ENCODE measurements at regions not wholly inside any gene's neighbourhood (a gene's known extent, or its start where the extent isn't known, plus 50 kb on each side); places are given as distances from the start of the nearest gene placed in this dataset.

DNA sequence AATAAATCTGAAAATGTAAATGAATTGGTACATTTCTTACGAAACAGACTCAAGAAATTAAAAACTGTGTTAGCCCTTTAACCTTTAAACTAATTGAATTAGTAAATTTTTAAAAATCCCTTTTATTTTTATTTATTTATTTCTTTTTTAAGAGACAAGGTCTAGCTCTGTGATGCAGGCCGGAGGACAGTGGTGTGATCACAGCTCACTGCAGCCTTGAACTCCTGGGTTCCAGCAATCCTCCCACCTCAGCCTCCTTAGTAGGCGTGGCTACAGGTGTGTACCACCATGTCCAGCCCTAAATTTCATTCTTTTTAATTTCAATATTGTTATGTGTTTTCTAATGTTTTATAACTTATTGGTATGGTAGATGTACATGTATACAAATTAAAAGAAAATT lies 72.6 kb downstream of the MYEOV start:
- no peak for FAIRE-seq

DNA sequence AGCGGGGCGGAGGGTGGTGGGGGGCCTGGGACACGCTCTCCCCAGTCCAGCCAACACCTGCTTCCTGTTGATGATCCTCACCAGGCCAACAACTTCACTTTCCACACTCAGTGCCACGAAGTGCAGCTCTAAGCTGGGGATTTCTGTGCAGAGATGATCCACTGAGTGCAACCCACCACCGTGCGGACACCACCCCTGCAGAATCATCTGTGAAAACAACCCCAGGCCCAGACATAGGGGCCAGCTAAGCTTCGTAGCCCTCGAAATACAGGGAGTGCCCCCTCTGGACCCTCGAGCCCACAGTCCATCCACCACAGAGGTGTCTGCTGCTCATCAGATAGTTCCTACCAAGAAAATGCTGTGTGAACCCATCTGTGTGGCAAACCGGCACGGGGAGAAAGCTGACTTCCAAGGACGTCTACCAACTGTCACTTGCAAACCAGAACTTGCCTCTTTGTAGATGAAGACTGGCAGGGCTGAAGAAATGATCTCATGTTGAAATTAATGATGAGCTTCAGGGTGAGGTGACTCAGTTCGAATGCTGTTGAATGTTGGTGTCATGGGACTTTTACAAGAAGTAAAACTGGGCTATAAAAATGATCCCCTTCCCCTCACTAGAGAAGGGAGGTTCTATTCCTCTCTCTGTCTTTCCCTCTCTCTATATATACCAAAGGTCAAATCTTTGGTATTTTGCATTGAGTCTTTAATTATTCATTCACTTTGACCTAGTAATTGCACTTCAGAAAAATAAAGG lies 73.4 kb downstream of the MYEOV start:
- FAIRE-seq = no peak

DNA sequence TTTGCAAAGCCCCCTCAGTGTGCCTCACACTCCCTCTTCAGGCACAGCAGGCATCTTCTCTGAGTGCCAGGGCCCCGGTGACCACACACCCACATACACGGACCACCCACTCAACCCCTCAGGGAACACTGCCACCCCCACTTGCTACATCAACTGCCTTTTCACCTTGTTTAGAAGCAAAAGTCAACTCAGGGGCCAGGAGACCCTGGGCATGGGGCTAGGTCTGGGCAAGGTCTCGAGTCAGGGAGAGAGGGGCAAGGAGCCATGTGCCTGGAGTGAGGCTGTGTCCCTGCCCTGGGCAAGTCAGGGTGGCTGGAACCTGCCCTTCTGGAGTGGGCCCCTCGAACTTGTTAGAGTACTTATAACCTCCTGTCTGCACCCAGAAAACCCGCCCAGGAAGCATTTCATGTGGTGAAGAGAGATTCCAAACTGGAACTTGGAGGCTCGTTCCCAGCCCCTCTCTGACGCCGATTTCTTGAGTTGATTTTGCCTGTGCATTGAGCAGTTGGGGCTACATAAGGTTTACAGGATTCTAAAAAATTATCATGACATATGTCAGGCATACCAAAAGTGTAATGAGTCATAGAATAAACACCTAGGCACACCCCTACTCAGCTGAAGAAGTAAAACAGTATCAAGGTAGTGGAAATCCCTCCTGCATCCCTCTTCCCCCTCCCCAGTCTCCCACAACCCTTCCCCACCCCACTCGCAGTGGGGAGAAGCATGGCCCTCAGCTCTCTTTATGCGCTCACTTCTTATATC lies 74.3 kb downstream of the MYEOV start:
- FAIRE-seq = no peak

DNA sequence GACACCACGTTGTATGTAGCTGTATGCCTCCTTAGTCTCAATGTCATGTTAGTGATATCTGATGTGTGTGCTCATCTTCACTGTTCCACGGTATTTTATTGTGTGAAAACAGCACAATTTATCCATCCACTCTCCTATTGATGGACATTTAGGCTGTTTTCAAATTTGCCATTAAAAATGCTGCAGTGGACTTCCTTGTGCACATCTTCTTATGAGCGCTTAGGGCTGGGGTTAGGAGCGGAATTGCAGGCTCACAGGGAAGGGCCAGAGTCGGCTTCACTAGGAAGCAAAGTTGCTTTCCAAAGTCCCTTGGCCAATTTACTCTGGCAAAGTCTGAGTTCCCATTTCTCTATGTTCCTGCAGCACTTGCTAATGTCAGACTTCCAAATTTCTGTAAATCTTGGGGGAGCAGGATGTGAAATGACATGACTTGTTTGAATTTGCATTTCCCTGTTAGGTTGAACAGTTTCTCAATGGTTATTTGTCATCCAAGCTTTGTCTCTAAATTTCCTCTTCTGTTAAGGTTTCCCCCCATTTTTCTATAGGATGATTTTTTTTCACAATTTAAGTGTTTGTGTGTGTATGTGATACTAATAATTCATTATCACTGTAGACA lies 75.4 kb downstream of the MYEOV start:
- FAIRE-seq = no peak

DNA sequence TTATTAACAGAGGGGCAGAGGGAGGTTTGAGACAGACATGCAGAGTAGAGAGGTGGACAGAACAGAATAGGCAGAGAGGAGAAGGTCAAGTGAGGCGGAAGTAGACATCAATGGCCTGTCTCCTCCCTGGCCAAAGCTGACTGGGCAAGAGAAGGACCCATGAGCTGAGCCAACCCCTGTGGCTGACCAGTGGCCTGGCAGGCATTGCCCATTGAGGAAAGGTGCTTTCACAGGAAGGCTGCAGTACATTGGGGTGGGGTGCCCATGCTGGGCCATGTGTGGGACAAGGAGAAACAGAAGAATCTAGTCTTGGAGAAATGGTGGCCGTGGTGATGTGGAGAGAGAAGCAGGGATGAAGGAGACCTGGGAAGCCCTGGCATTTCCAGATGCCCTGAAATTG lies 76.0 kb downstream of the MYEOV start:
- no peak for FAIRE-seq

DNA sequence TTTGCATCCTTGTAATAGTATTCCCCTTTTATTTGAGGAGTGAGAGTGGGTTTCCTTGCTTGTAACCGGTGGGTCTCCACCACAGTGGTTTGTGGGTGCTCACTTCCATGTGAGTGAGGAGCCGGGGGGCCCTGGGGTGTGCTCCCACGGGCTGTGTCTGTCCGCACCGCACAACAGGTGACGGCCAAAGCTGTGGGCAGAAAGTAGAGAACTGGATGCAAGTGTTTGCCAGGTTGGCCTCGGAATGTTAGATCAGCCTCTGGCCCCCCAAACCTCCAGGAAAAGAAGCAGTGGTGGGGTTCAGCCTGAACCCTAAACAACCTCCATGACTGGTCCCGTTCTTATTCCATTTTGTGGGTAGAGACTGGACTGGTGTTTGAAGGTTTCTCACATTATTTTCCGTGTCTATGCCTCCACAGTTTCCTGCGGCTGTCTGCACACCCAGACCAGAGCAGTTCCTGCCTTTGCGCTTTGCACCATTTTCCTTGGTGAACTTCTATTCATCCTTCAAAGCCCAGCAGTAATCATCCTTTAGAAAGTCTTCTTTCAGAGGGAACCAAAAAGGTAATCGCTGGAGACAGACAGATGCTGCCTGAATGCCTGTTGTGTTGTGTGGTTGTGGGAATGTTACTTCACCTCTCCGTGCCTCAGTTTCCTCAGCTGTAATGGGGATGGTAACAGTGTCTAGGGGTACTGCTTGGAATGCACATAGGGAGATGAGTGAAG lies 77.2 kb downstream of the MYEOV start:
- no peak for FAIRE-seq

DNA sequence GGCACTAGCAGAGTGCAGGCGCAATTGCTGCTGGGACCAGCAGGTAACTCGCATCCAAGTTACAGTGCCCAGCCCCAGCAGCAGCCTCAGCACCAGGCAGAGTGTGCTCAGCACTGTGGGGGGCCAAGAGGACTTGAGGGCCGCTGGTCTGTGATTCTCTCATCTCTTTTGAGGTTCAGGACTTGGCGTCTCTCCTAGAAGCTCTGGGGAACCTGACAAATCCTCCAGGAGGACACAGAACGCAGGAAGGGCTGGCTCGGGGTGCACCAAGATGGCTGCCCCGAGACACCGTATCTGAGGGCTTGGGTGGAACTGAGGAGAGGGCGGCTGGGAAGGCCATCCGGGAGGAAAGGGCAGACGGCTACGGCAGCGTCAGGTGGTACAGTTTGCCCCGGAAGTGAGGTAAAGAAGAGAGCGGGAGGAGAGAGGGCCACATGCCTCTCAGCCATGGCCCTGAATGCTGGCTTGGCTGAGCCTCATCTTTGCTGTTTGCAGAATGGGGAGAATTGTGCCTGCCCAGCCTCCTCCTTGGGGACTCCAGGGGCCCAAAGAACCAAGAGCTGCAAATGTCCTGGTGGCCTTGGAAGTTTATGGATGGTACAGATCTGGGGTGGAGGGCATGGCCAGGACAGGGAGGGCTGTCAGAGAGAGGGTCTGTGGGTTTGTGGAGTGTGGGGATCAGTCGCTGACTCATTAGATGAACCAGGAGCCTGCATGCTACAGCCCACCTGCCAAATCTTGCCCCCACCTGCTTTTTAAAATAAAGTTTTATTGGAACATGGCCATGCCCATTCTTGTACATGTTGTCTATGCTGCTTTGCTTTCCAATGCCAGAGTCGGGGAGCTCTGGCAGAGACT lies 78.0 kb downstream of the MYEOV start:
- FAIRE-seq = no peak

DNA sequence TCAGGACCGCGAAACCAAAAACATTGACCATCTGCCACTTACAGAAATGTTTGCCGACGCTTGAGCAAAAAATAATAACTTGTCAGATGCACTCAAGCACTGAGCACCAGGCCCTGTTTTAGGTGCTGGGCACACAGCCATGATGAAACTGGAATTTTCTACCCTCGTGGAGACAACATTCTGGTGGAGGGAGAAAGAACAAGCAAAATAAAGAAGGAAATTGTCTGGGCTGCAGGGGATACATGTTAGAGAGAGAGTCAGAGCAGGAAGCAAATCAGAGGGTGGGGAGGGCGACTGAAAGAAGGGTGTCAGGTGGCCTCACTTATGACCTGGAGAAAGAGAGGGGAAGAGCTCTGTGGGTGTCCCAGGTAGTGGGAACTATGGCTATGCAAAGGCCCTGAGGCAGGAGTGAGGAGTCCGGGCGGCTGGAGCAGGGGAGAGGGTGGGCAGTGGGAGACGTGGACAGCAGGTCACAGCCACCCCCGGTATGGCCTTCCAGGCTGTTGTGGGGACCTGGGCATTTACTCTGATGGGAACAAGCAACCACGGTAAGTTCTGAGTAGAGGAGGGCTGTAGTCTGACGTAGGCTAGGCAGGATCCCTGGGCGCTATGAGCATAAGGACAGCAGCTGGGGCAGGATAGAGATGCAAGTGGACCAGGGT lies 78.8 kb downstream of the MYEOV start:
- no peak for FAIRE-seq

DNA sequence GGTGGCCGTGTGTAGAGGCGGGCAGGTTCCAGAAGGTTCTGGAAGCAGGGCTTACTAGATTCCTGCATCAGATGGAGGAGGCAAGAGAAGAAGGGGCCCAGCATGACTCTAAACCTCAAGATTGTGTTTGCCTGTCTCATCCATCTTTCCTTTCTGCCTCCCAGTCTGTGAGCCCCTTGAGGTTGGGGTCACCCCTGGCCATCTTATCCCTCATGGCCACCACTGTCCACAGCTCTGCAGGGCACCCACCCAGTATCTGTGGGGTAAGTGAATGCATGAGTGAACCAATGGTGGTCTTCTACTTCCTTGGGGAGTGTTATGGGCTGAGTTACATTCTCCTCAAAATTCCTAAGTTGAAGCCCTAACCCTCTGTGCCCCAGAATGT lies 79.3 kb downstream of the MYEOV start:
- no peak for FAIRE-seq

DNA sequence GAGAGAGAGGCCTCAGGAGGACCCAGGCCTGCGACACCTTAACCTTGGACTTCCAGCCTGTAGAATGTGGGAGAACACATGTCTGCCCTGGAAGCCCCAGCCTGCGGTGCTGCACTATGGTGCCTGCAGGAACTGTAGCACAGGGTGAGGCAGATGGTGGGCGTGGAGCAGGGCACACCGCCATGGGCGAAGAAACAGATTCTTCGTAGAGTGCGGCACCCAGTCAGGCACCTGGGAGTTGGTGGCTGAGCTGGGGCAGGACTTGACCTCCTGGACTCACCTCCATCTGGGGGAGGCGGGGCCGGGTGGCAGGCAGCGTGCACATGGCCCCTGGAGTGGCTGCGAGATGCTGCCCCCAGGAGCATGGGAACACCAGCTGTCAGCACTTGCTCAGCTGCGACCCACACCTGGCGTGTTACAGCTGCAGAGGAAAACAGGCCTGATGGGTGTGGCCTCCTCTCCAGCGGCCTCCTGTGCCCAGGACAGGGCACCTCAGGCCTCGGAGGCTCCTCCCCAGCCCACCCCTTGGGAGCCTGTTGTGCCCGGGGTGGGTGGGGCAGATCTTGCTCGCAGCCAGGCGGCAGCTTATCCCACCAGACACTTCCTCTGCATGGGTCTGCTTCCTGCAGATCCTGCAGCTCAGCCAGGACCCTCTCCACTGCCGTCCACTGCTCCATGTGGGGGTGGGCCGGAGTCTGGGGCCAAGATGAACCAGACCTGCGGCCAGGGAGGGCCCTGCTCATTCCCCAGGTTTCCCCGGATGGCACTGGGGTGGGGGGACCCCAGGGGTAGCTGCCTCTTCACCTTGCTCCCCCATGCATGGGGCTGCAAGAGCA lies 80.4 kb downstream of the MYEOV start:
- no peak for FAIRE-seq

DNA sequence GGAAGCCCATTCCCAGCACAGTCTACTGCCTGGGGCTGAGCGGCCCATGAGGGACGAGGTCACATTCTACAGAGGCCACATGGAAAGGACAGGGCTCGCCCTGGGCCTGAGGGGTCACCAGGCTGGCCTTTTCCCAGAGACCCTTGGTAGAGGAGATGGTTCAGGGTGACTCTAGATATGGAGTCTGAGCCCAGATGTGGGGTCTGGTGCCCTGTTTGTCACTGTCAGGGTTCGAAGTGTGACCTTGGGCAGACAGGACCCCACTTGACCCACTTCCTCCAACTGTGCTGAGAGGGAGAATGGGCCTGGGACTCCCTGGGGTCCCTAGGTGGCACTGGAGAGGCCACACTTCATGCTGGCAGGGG lies 81.0 kb downstream of the MYEOV start:
- no peak for FAIRE-seq

DNA sequence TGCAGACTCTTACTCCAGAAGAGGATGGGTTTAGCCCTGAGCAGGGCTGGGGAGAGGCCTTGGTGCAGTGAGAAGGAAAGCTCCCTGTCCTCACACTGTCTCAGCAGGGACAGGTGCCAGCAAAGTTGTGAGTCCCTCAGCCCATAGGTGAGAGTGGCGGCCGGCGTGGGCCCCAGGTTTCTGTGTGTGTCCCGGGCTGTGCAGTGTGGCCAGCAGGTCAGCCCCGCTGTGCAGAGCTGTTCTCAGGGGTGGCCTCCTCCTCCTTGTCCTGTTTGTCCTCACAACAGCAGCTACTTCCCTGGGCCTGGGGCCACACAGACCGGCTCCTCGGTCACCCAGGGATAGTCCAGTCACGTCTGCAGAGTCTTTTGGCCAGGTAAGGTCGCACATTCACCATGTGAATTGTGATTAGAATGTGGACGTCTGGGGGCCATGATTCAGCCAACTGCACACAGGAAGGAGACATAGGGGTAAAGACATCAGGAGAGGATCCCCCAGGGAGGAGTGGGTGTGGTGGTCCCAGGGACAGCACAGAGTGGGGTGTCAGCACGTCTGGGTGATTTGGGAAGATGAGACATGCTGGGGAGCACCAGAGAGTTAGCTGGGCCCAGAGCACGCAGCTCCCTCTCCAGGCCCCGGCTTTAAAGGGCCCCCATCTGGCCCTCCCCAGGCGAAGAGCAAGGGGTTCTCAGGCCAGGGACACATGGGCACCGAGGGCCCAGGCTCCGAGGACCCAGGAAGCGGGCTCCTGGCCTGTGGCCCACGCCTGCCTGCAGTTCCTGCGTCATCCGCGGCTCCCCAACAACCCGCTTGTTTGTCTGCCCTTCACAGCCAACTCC lies 81.6 kb downstream of the MYEOV start:
- no peak for FAIRE-seq

DNA sequence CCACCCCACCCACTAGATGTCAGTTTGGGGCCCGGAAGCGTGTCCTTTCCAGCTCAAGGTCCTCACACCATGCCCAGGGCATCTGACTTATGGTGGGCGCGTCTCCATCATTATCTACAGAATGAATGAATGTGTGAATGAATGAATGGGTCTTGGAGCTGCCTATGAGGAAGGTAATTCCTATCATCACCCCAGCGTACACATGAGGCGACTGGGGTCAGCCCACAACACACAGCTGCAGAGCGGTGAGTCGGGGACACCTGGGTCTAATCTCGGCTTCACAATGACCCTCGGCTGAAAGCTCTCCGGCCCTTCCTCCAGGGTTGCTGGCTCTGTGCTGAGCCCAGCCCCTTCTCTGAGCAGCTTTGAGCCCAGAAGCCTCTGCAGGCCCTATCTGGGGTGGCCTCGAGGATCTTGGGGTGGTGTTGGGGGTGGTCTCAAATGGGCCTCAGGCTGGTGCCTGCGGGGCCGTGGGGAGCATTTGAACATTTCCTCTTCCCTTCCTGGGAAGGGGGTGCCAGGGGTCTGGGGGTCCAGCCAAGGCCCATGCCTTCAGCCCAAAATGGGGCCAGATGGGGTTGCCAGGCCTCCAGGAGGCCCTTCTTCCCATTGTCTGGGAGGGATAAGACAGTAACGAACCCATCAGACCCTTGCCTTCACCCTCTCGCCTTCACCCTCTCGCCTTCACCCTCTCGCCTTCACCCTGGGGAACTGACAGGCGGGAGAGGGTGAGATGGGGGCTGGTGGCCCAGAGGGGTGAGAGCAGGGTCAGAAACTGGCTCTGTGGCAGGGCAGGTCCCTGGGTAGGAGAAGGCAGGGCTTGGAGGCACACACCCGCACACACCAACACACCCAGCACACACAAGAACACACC lies 82.4 kb downstream of the MYEOV start:
- FAIRE-seq = no peak

DNA sequence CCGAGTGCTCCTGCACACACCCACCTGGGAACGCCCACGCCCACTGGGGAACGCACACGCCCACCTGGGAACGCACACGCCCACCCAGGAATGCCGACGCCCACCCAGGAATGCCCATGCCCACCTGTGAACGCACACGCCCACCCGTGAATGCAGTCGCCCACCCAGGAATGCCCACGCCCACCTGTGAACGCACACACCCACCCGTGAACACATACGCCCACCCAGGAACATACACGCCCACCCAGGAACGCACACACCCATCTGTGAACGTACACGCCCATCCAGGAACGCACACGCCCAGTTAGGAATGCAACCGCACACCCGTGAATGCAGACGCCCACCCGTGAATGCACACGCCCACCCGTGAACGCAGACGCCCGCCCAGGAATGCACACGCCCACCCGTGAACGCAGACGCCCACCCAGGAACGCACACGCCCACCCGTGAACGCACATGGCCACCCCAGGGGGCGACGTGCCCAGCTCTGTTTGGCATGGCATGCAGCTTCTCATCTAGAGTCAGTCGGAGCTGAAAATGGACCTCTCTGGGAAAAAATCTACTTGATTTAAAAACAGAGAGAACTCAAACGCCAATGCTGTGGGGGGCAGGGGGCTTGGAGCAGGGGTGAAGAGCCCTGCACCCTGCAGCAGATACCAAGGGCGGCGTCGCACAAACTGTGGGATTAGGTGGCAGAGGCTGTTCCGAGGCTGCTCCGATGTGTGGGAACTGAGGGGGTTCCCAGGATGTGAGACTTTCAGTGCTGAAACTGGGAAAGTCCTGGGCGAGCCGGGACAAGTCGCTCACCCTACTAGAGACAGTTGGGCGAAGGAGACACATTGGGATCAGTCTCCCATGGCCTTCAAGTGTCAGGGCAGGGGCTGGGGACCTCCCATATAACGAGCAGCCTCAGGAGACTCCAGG lies 83.3 kb downstream of the MYEOV start:
- FAIRE-seq = no peak

DNA sequence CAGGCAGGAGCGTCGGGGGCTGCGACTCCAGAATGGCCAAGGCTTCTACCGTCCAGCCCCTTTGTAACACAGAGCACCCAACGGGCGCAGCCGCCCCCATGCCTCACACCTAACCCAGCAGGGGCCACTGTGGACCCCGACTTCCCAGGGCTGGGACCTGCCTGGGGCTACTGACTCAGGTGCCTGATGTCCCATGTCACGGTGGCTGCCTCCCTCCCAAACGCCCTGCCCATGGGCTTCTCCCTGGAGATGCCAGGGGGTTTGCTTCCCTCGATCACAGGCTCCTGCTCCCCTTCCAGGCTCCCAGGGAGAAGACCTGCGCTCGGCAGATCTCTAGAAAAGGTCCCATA lies 84.0 kb downstream of the MYEOV start:
- FAIRE-seq = no peak

DNA sequence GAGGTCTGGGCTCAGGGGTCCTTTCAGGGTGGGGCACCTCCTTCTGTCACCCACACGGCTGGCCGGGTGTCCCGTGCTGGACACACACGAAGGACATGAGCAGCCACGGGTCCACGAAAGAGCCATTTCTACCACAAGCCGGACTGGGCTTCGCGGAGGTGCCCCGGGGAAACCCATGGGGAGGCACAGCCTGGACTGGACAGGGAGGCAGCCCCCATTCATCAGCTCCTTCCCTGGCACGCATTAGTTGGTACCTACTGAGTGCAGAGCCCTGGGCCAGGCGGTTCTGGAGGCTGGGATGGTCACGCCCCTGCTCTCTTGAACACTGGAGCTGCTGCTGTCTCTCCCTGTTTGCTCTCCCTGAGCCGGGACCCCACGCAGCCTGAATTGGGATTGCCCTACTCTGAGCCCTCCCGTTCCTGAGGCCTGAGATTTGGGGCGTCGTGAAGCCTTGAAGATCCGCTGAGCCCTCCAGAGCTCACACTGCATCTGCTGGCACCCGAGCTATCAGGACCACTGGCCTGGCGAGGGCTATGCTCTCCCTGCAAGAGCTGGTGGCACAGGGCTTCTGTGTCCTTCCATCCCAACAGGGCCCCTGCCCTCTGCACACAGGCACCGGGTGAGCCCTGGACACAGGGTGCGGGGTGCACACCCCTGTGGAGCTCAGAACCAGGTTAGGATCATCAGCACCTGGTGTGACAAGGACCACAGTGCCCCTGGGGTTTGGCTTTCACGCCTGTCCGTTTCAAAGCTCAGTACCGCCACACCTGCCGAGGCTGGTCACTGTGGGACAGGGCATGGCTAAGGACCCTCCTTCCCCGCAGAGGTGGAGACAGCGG lies 84.6 kb downstream of the MYEOV start:
- no peak for FAIRE-seq

DNA sequence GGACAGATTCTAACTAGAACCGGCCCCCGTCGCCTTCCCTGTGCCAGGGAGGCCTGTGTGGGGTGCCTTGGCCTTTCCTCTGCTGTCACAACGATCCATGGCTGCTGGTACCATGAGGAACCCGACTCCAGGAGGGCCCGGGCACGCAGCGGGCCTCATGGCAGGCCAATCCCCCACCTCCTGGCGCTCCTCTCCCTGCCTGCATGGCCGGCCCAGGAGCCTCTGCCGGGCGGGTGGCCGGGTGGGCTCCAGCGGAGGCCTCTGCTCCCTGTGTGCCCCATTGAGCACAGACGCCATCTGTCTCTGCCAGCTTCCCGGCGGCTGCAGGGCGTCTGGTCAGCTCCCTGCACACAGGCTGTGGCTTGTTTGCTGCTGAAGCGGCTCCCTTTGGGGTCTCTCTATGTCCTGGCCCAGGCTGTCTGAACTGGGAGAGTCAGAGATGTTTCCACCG lies 86.5 kb downstream of the MYEOV start:
- FAIRE-seq = no peak

All from colon (tissue), 2 donors.